OCI-LY1 (cell line): ENCODE measurements at regions not wholly inside any gene's neighbourhood (a gene's known extent, or its start where the extent isn't known, plus 50 kb on each side); places are given as distances from the start of the nearest gene placed in this dataset.

Experiments used
- H2AFZ ChIP-seq: fragments of 200-600 bp; sonication (generic), shearing (Covaris generic); 2 replicates; pipeline ENCODE4 v1.6.0; 2014; ENCODE audit warnings: antibody characterized with exemption, mild to moderate bottlenecking, low read length
- H3F3A ChIP-seq: fragments of 200-600 bp; sonication (generic), shearing (Covaris generic); 2 replicates; pipeline ENCODE4 v1.6.0; 2014; ENCODE audit warnings: mild to moderate bottlenecking, antibody characterized with exemption, low read length, moderate library complexity; ENCODE audit not compliant: insufficient read depth
- H3K27ac ChIP-seq: fragments of 200-600 bp; sonication (generic); 2 replicates; pipeline ENCODE4 v1.5.1; 2014; ENCODE audit warnings: low read length, mixed run types, mild to moderate bottlenecking, low read depth; ENCODE audit not compliant: poor library complexity, severe bottlenecking
- H3K27me3 ChIP-seq: fragments of 200-600 bp; sonication (generic); 2 replicates; pipeline ENCODE4 v1.6.0; 2014; ENCODE audit warnings: antibody characterized with exemption, mild to moderate bottlenecking, low read length, moderate library complexity; ENCODE audit not compliant: insufficient read depth
- H3K36me3 ChIP-seq: fragments of 200-600 bp; sonication (generic); 2 replicates; pipeline ENCODE4 v1.6.1; 2014; ENCODE audit warnings: mild to moderate bottlenecking, antibody characterized with exemption, low read length, moderate library complexity, mixed read lengths; ENCODE audit not compliant: insufficient read depth
- H3K4me1 ChIP-seq: fragments of 200-600 bp; sonication (generic); 2 replicates; pipeline ENCODE4 v1.5.1; 2014; ENCODE audit warnings: mild to moderate bottlenecking, low read length, moderate library complexity; ENCODE audit not compliant: insufficient read depth, severe bottlenecking
- H3K4me2 ChIP-seq: fragments of 200-600 bp; sonication (generic), shearing (Covaris generic); 2 replicates; pipeline ENCODE4 v1.6.1; 2014; ENCODE audit warnings: low read length
- H3K4me3 ChIP-seq: fragments of 200-600 bp; sonication (generic); 2 replicates; pipeline ENCODE4 v1.5.1; 2014; ENCODE audit warnings: low read length, low read depth, mild to moderate bottlenecking, mixed read lengths; ENCODE audit not compliant: poor library complexity, severe bottlenecking
- H3K79me2 ChIP-seq: fragments of 200-600 bp; shearing (Covaris generic); 2 replicates; pipeline ENCODE4 v1.6.1; 2016; ENCODE audit warnings: mixed run types, low read length, mixed read lengths; ENCODE audit not compliant: insufficient read depth
- H3K9ac ChIP-seq: fragments of 200-600 bp; sonication (generic), shearing (Covaris generic); 2 replicates; pipeline ENCODE4 v1.6.1; 2014; ENCODE audit warnings: mild to moderate bottlenecking, low read length, mixed read lengths
- H3K9me2 ChIP-seq: fragments of 200-600 bp; sonication (generic), shearing (Covaris generic); 2 replicates; pipeline ENCODE4 v1.6.1; 2014; ENCODE audit warnings: low read depth, mild to moderate bottlenecking, low read length, mixed read lengths
- H3K9me3 ChIP-seq: fragments of 200-600 bp; shearing (Covaris generic); 2 replicates; pipeline ENCODE4 v1.6.1; 2014; ENCODE audit warnings: low read length, mixed read lengths
- H4K20me1 ChIP-seq: fragments of 200-600 bp; sonication (generic), shearing (Covaris generic); 2 replicates; pipeline ENCODE4 v1.6.0; 2016; ENCODE audit warnings: mild to moderate bottlenecking, low read length; ENCODE audit not compliant: insufficient read depth
- EZH2 ChIP-seq: fragments of 200-600 bp; sonication (generic), shearing (Covaris generic); IDR thresholded peaks from 2 replicates; pipeline ENCODE4 v1.8.0; 2017; ENCODE audit warnings: borderline replicate concordance, mixed run types, mild to moderate bottlenecking, antibody characterized with exemption, low read length, moderate library complexity, mixed read lengths
- TF ChIP-seq, protein P1 (sequence below): fragments of 200-600 bp; sonication (generic), shearing (Covaris generic); IDR thresholded peaks from 2 replicates; pipeline ENCODE4 v1.5.1; 2017; ENCODE audit warnings: mild to moderate bottlenecking, antibody characterized with exemption, low read length, moderate library complexity, mixed read lengths

- no peak overlapping the region for H3K4me2 ChIP-seq
- no peaks in the 10 kb centered on the region for H3K9me2 ChIP-seq
- H3K27me3 ChIP-seq, result no peaks in the 10 kb centered on the region
- no peaks in the 10 kb centered on the region for H3F3A ChIP-seq
- no peaks in the 10 kb centered on the region for H3K79me2 ChIP-seq
- H3K4me1 ChIP-seq, result no peaks in the 10 kb centered on the region
- no peak overlapping the region for H2AFZ ChIP-seq
- no peaks in the 10 kb centered on the region for H3K36me3 ChIP-seq
- no peaks in the 10 kb centered on the region for H3K9me3 ChIP-seq
- H3K4me3 ChIP-seq, result no peak overlapping the region
- H3K9ac ChIP-seq, result no peak overlapping the region
- TF ChIP-seq, protein P1, sequence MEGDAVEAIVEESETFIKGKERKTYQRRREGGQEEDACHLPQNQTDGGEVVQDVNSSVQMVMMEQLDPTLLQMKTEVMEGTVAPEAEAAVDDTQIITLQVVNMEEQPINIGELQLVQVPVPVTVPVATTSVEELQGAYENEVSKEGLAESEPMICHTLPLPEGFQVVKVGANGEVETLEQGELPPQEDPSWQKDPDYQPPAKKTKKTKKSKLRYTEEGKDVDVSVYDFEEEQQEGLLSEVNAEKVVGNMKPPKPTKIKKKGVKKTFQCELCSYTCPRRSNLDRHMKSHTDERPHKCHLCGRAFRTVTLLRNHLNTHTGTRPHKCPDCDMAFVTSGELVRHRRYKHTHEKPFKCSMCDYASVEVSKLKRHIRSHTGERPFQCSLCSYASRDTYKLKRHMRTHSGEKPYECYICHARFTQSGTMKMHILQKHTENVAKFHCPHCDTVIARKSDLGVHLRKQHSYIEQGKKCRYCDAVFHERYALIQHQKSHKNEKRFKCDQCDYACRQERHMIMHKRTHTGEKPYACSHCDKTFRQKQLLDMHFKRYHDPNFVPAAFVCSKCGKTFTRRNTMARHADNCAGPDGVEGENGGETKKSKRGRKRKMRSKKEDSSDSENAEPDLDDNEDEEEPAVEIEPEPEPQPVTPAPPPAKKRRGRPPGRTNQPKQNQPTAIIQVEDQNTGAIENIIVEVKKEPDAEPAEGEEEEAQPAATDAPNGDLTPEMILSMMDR, result no peak
- no peak for TF ChIP-seq EZH2
- H3K27ac ChIP-seq, result no peak overlapping the region
- H4K20me1 ChIP-seq, result no peaks in the 10 kb centered on the region
Measured at GRCh38 chr6:50116390-50116789, 66.7 kb upstream of the DEFB112 start.

DNA sequence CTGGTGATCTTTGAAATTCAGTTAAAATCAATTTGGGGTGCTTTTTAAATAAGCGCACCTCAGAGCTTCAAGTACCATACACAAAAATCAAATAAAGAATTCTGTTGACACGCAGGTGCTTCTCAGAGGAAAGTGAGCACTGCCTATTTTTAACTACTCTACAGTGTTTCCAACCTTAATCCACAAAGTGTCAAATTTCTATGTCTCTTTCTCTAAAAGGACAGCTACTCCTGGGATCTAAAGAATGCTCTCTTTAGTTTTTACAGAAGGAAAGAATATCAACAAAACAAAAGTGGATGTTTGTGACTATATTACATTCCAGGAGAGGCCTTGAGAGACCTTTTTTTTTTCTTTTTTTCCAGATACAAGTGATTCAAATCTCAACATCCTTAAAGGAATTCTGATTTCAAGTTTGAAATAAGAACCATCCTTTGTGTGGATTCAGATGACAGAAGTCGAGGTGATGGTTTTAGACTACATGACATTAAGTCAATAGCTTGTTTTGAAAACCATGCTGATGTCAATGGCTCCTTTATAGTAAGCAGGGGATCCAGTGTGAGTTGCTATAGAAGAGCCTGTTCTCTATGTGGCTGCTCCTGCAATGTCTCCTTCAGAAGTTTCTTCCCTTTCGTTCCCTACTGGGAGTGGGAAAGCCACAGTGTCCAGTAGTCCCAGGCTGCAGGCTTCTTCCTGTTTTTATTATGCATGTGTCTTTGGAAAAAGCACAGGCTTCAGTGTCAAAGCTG is 67.2 kb upstream of the DEFB112 start:
- TF ChIP-seq, protein P1, result no peak
- no peak for TF ChIP-seq EZH2
- no peaks in the 10 kb centered on the region for H3K9me2 ChIP-seq
- no peaks in the 10 kb centered on the region for H3K4me1 ChIP-seq
- no peaks in the 10 kb centered on the region for H4K20me1 ChIP-seq
- no peaks in the 10 kb centered on the region for H3K9me3 ChIP-seq
- H3K36me3 ChIP-seq, result no peaks in the 10 kb centered on the region
- no peak overlapping the region for H3K4me3 ChIP-seq
- no peak overlapping the region for H3K4me2 ChIP-seq
- H3K27me3 ChIP-seq, result no peaks in the 10 kb centered on the region
- no peak overlapping the region for H2AFZ ChIP-seq
- no peak overlapping the region for H3K27ac ChIP-seq
- H3K9ac ChIP-seq, result no peak overlapping the region
- H3F3A ChIP-seq, result no peaks in the 10 kb centered on the region
- H3K79me2 ChIP-seq, result no peaks in the 10 kb centered on the region

DNA sequence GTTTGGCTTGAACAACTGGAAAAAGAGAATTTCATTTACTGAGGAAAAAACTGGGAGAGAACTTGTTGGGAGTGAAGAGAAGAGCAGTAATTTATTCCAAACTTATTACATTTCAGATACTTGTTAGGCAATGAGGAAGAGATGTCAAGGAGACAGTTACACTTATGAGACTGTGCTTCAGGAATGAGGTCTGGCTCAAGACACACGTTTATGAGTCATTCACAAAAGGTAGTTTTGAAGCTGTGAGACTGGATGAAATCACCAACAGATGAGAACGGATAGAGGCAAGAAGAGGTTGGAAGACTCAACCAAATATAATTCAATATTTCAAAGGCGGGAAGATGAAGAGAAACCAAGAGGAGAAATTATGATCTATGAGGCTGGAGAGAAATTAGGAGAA is 70.6 kb upstream of the DEFB112 start:
- Histone ChIP-seq H2AFZ (no peak overlapping the region), H3K9ac (no peak overlapping the region)

More for the DNA sequence above, 70.6 kb upstream of the DEFB112 start:
- no peaks in the 10 kb centered on the region for H3K9me2 ChIP-seq
- no peak overlapping the region for H3K4me2 ChIP-seq
- no peaks in the 10 kb centered on the region for H3K79me2 ChIP-seq
- H3K4me3 ChIP-seq, result no peak overlapping the region
- no peaks in the 10 kb centered on the region for H3K4me1 ChIP-seq
- no peak overlapping the region for H3K27ac ChIP-seq
- H4K20me1 ChIP-seq, result no peaks in the 10 kb centered on the region
- H3K27me3 ChIP-seq, result no peaks in the 10 kb centered on the region
- TF ChIP-seq, protein P1, result no peak
- no peak for TF ChIP-seq EZH2
- H3K9me3 ChIP-seq, result no peaks in the 10 kb centered on the region
- no peaks in the 10 kb centered on the region for H3K36me3 ChIP-seq
- H3F3A ChIP-seq, result no peaks in the 10 kb centered on the region
